ENCODE measurements at regions not wholly inside any gene's neighbourhood (a gene's known extent, or its start where the extent isn't known, plus 50 kb on each side); places are given as distances from the start of the nearest gene placed in this dataset.

GRCh38 chr6:168989421-168989820 is 264.2 kb downstream of the THBS2 start:
- intact Hi-C loops (cut with micrococcal nuclease; ENCODE audit: unreplicated experiment): no loop called here
- no peaks in the 10 kb centered on the region for H3K36me3 ChIP-seq (ENCODE audit: low read depth)
- POLR2A ChIA-PET (ENCODE audit: unreplicated experiment): no interaction called here
- H3K27ac ChIP-seq: no peak overlapping the region
- BruUV-seq (replicated peaks): no TSS peak
- TF ChIP-seq, protein P1, sequence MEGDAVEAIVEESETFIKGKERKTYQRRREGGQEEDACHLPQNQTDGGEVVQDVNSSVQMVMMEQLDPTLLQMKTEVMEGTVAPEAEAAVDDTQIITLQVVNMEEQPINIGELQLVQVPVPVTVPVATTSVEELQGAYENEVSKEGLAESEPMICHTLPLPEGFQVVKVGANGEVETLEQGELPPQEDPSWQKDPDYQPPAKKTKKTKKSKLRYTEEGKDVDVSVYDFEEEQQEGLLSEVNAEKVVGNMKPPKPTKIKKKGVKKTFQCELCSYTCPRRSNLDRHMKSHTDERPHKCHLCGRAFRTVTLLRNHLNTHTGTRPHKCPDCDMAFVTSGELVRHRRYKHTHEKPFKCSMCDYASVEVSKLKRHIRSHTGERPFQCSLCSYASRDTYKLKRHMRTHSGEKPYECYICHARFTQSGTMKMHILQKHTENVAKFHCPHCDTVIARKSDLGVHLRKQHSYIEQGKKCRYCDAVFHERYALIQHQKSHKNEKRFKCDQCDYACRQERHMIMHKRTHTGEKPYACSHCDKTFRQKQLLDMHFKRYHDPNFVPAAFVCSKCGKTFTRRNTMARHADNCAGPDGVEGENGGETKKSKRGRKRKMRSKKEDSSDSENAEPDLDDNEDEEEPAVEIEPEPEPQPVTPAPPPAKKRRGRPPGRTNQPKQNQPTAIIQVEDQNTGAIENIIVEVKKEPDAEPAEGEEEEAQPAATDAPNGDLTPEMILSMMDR (conservative IDR thresholded peaks at IDR 0.05): no peak
- no peak for TF ChIP-seq EZH2 (IDR thresholded peaks at IDR 0.05; ENCODE audit: low read depth)
- H3K4me3 ChIP-seq: no peak overlapping the region
- H3K9me2 ChIP-seq (ENCODE audit: insufficient read depth): no peaks in the 10 kb centered on the region; the same call in 1 of the 2 replicates
- DNase-seq: no peak
- H2AFZ ChIP-seq: no peak overlapping the region
- H3K27me3 ChIP-seq (ENCODE audit: insufficient read depth, low read depth): peaks cover 6% of the 10 kb centered on the region; the same call in 1 of the 2 replicates
- no peaks in the 10 kb centered on the region for H3K9me3 ChIP-seq (ENCODE audit: insufficient read depth, low read depth)
- CTCF ChIA-PET: no interaction called here
- no peaks in the 10 kb centered on the region for H3K4me1 ChIP-seq (replicated peaks; ENCODE audit: insufficient read depth)
- no peak overlapping the region for H3K4me2 ChIP-seq
- no peaks in the 10 kb centered on the region for H3F3A ChIP-seq (ENCODE audit: insufficient read depth, low read depth)
- H3K79me2 ChIP-seq (ENCODE audit: low read depth): no peaks in the 10 kb centered on the region
- no peaks in the 10 kb centered on the region for H4K20me1 ChIP-seq (ENCODE audit: insufficient read depth)

GRCh38 chr6:168988801-168989200 is 264.8 kb downstream of the THBS2 start:
- ChIA-PET CTCF (no interaction called here), POLR2A (ENCODE audit: unreplicated experiment) (no interaction called here)
- DNase-seq: no peak
- H3K4me3 ChIP-seq: no peak overlapping the region
- H4K20me1 ChIP-seq (ENCODE audit: insufficient read depth): no peaks in the 10 kb centered on the region
- no peak overlapping the region for H3K4me2 ChIP-seq
- no peak overlapping the region for H3K27ac ChIP-seq
- H3K9me3 ChIP-seq (ENCODE audit: insufficient read depth, low read depth): no peaks in the 10 kb centered on the region
- H3K9me2 ChIP-seq (ENCODE audit: insufficient read depth): no peaks in the 10 kb centered on the region; the same call in 1 of the 2 replicates
- H3K27me3 ChIP-seq (ENCODE audit: insufficient read depth, low read depth): peaks cover 6% of the 10 kb centered on the region; the same call in 1 of the 2 replicates
- no peaks in the 10 kb centered on the region for H3F3A ChIP-seq (ENCODE audit: insufficient read depth, low read depth)
- no peak overlapping the region for H2AFZ ChIP-seq
- H3K36me3 ChIP-seq (ENCODE audit: low read depth): no peaks in the 10 kb centered on the region
- no peaks in the 10 kb centered on the region for H3K4me1 ChIP-seq (replicated peaks; ENCODE audit: insufficient read depth)
- H3K79me2 ChIP-seq (ENCODE audit: low read depth): no peaks in the 10 kb centered on the region
- intact Hi-C loops (cut with micrococcal nuclease; ENCODE audit: unreplicated experiment): no loop called here
- TF ChIP-seq, protein P1 (conservative IDR thresholded peaks at IDR 0.05): no peak
- no peak for TF ChIP-seq EZH2 (IDR thresholded peaks at IDR 0.05; ENCODE audit: low read depth)
- BruUV-seq (replicated peaks): no TSS peak

- Histone ChIP-seq H3K4me3 (no peak overlapping the region), H3K4me1 (replicated peaks; ENCODE audit: insufficient read depth) (no peaks in the 10 kb centered on the region), H3K9me3 (ENCODE audit: insufficient read depth, low read depth) (no peaks in the 10 kb centered on the region), H2AFZ (no peak overlapping the region), H3K9me2 (ENCODE audit: insufficient read depth) (no peaks in the 10 kb centered on the region; the same call in 1 of the 2 replicates), H3K79me2 (ENCODE audit: low read depth) (no peaks in the 10 kb centered on the region), H3K4me2 (no peak overlapping the region), H3K36me3 (ENCODE audit: low read depth) (no peaks in the 10 kb centered on the region), H4K20me1 (ENCODE audit: insufficient read depth) (no peaks in the 10 kb centered on the region), H3F3A (ENCODE audit: insufficient read depth, low read depth) (no peaks in the 10 kb centered on the region), H3K27me3 (ENCODE audit: insufficient read depth, low read depth) (peaks cover 6% of the 10 kb centered on the region; the same call in 1 of the 2 replicates), H3K27ac (no peak overlapping the region)
- POLR2A ChIA-PET (ENCODE audit: unreplicated experiment): no interaction called here
- TF ChIP-seq EZH2 (IDR thresholded peaks at IDR 0.05; ENCODE audit: low read depth): no peak
- TF ChIP-seq, protein P1 (conservative IDR thresholded peaks at IDR 0.05): no peak
- CTCF ChIA-PET: no interaction called here
- DNase-seq: no peak
- no TSS peak for BruUV-seq (replicated peaks)
- intact Hi-C loops (cut with micrococcal nuclease; ENCODE audit: unreplicated experiment): no loop called here
These were observed 265.4 kb downstream of the THBS2 start for GRCh38 chr6:168988280-168988679.
